ENCODE measurements at regions not wholly inside any gene's neighbourhood (a gene's known extent, or its start where the extent isn't known, plus 50 kb on each side); places are given as distances from the start of the nearest gene placed in this dataset.

- FAIRE-seq (no peak), DNase-seq (ENCODE audit: extremely low spot score, insufficient read length, low read depth) (no peak)
These were observed 225.2 kb upstream of the RBFOX1 start for GRCh38 chr16:7107436-7107835.

- FAIRE-seq (no peak), DNase-seq (ENCODE audit: extremely low spot score, insufficient read length, low read depth) (no peak)
These were observed 229.6 kb upstream of the RBFOX1 start for GRCh38 chr16:7103056-7103455.

- FAIRE-seq, result no peak
These were observed 231.6 kb upstream of the RBFOX1 start for GRCh38 chr16:7101054-7101453.

GRCh38 chr16:7097518-7097917 lies 235.1 kb upstream of the RBFOX1 start:
- no peak for FAIRE-seq
- no peak for DNase-seq (ENCODE audit: extremely low spot score, insufficient read length, low read depth)

More at GRCh38 chr16:7101054-7101453, 231.6 kb upstream of the RBFOX1 start:
- no peak for DNase-seq (ENCODE audit: extremely low spot score, insufficient read length, low read depth)

GRCh38 chr16:7093511-7093910 lies 239.1 kb upstream of the RBFOX1 start:
- FAIRE-seq (no peak), DNase-seq (ENCODE audit: extremely low spot score, insufficient read length, low read depth) (no peak)

- FAIRE-seq, result no peak
- DNase-seq (ENCODE audit: extremely low spot score, insufficient read length, low read depth), result no peak
These were observed 242.0 kb upstream of the RBFOX1 start for GRCh38 chr16:7090628-7091115.

- FAIRE-seq (no peak), DNase-seq (ENCODE audit: extremely low spot score, insufficient read length, low read depth) (no peak)
These were observed 242.9 kb upstream of the RBFOX1 start for GRCh38 chr16:7089751-7090150.

GRCh38 chr16:7088711-7089110 lies 243.9 kb upstream of the RBFOX1 start:
- DNase-seq (ENCODE audit: extremely low spot score, insufficient read length, low read depth), result no peak
- no peak for FAIRE-seq

- FAIRE-seq, result no peak
- no peak for DNase-seq (ENCODE audit: extremely low spot score, insufficient read length, low read depth)
These were observed 245.6 kb upstream of the RBFOX1 start for GRCh38 chr16:7086822-7087616.

GRCh38 chr16:7085776-7086175 lies 246.9 kb upstream of the RBFOX1 start:
- DNase-seq (ENCODE audit: extremely low spot score, insufficient read length, low read depth), result no peak
- no peak for FAIRE-seq

GRCh38 chr16:7083096-7083495 lies 249.5 kb upstream of the RBFOX1 start:
- DNase-seq (ENCODE audit: extremely low spot score, insufficient read length, low read depth) (no peak), FAIRE-seq (no peak)

- FAIRE-seq, result no peak
- DNase-seq (ENCODE audit: extremely low spot score, insufficient read length, low read depth), result no peak
These were observed 255.0 kb upstream of the RBFOX1 start for GRCh38 chr16:7077636-7078035.

GRCh38 chr16:7074715-7075114 lies 257.9 kb upstream of the RBFOX1 start:
- DNase-seq (ENCODE audit: extremely low spot score, insufficient read length, low read depth) (no peak), FAIRE-seq (no peak)

GRCh38 chr16:7057458-7057857 lies 275.2 kb upstream of the RBFOX1 start:
- FAIRE-seq (no peak), DNase-seq (ENCODE audit: extremely low spot score, insufficient read length, low read depth) (no peak)

- no peak for DNase-seq (ENCODE audit: extremely low spot score, insufficient read length, low read depth)
- FAIRE-seq, result no peak
These were observed 277.2 kb upstream of the RBFOX1 start for GRCh38 chr16:7055443-7055842.

- no peak for DNase-seq (ENCODE audit: extremely low spot score, insufficient read length, low read depth)
- no peak for FAIRE-seq
These were observed 280.9 kb upstream of the RBFOX1 start for GRCh38 chr16:7051591-7052349.

- FAIRE-seq (no peak), DNase-seq (ENCODE audit: extremely low spot score, insufficient read length, low read depth) (no peak)
These were observed 288.3 kb upstream of the RBFOX1 start for GRCh38 chr16:7044331-7044730.

GRCh38 chr16:7038475-7038874 lies 294.2 kb upstream of the RBFOX1 start:
- DNase-seq (ENCODE audit: extremely low spot score, insufficient read length, low read depth) (no peak), FAIRE-seq (no peak)

GRCh38 chr16:7037495-7037894 lies 295.1 kb upstream of the RBFOX1 start:
- no peak for DNase-seq (ENCODE audit: extremely low spot score, insufficient read length, low read depth)
- no peak for FAIRE-seq

- no peak for DNase-seq (ENCODE audit: extremely low spot score, insufficient read length, low read depth)
- no peak for FAIRE-seq
These were observed 301.6 kb upstream of the RBFOX1 start for GRCh38 chr16:7031031-7031430.

- DNase-seq (ENCODE audit: extremely low spot score, insufficient read length, low read depth) (no peak), FAIRE-seq (no peak)
These were observed 305.2 kb upstream of the RBFOX1 start for GRCh38 chr16:7027401-7027800.
